Fibroblast of the aortic adventitia (primary cell): ENCODE measurements at regions not wholly inside any gene's neighbourhood (a gene's known extent, or its start where the extent isn't known, plus 50 kb on each side); places are given as distances from the start of the nearest gene placed in this dataset.
"Not testable (repeated sequence)": the region's sequence is repeated elsewhere in the genome, so short reads cannot be mapped to it uniquely, and the experiment has no call there.

ENCODE experiments used
- DNase-seq: peaks from one replicate; pipeline ENCODE4 v3.0.0-alpha.2; 2010; ENCODE audit warnings: low read depth
- H3K4me3 ChIP-seq: 2 replicates; pipeline ENCODE4 v1.5.1; 2011; ENCODE audit warnings: low read depth, mild to moderate bottlenecking, control low read depth, low read length, moderate library complexity
- CTCF ChIP-seq: IDR thresholded peaks from 2 replicates; pipeline ENCODE4 v1.5.1; 2011; ENCODE audit warnings: mild to moderate bottlenecking, low read length, control low read depth, inconsistent platforms; ENCODE audit not compliant: insufficient read depth

GRCh38 chr4:87913896-87914295, 61.6 kb upstream of the SPP1 start:
- no peak for TF ChIP-seq CTCF
- DNase-seq, result peak; percentile 40

GRCh38 chr4:87915621-87916020, 59.9 kb upstream of the SPP1 start:
- no peak for DNase-seq
- H3K4me3 ChIP-seq, result no peak overlapping the region
- TF ChIP-seq CTCF, result no peak

More at GRCh38 chr4:87913896-87914295, 61.6 kb upstream of the SPP1 start:
- H3K4me3 ChIP-seq, result no peak overlapping the region

GRCh38 chr4:87916626-87917025, 58.9 kb upstream of the SPP1 start:
- no peak for DNase-seq
- H3K4me3 ChIP-seq, result no peak overlapping the region
- no peak for TF ChIP-seq CTCF

GRCh38 chr4:87917911-87918310, 57.6 kb upstream of the SPP1 start:
- not testable (repeated sequence) for H3K4me3 ChIP-seq, DNase-seq

- no peak for DNase-seq
- H3K4me3 ChIP-seq, result no peak overlapping the region
- TF ChIP-seq CTCF, result no peak
Observed at GRCh38 chr4:87918314-87919058, 57.0 kb upstream of the SPP1 start.

GRCh38 chr4:87919304-87919703, 56.2 kb upstream of the SPP1 start:
- H3K4me3 ChIP-seq, DNase-seq: not testable (repeated sequence)

GRCh38 chr4:87919941-87920340, 55.6 kb upstream of the SPP1 start:
- no peak for TF ChIP-seq CTCF
- H3K4me3 ChIP-seq, result no peak overlapping the region
- DNase-seq, result no peak

GRCh38 chr4:87920478-87920877, 55.0 kb upstream of the SPP1 start:
- no peak for TF ChIP-seq CTCF
- no peak for DNase-seq

GRCh38 chr4:87921626-87922479, 53.7 kb upstream of the SPP1 start:
- H3K4me3 ChIP-seq, DNase-seq: not testable (repeated sequence)

More at GRCh38 chr4:87920478-87920877, 55.0 kb upstream of the SPP1 start:
- no peak overlapping the region for H3K4me3 ChIP-seq

- not testable (repeated sequence) for DNase-seq, H3K4me3 ChIP-seq
Observed at GRCh38 chr4:87924146-87924545, 51.4 kb upstream of the SPP1 start.
